ENCODE measurements at regions not wholly inside any gene's neighbourhood (a gene's known extent, or its start where the extent isn't known, plus 50 kb on each side); places are given as distances from the start of the nearest gene placed in this dataset.

GRCh38 chr3:1907911-1908310 lies 190.8 kb upstream of the CNTN4 start:
- no peak overlapping the region for H2AFZ ChIP-seq (ENCODE audit: low read length)
- no peaks in the 10 kb centered on the region for H3K79me2 ChIP-seq (ENCODE audit: insufficient read depth, low read length)
- no peaks in the 10 kb centered on the region for H3K9me2 ChIP-seq (replicated peaks; ENCODE audit: low read depth, low read length)
- no peaks in the 10 kb centered on the region for H3K27me3 ChIP-seq (ENCODE audit: insufficient read depth, low read length, poor library complexity, severe bottlenecking)
- no peaks in the 10 kb centered on the region for H4K20me1 ChIP-seq (ENCODE audit: insufficient read depth, low read length, poor library complexity, severe bottlenecking)
- no peaks in the 10 kb centered on the region for H3K36me3 ChIP-seq (ENCODE audit: insufficient read depth, low read length)
- H3F3A ChIP-seq (ENCODE audit: low read depth), result no peaks in the 10 kb centered on the region
- H3K9me3 ChIP-seq (ENCODE audit: insufficient read depth, low read depth, low read length), result 0 out of 2 replicates have a peak, but pooled peaks cover 3% of the 10 kb centered on the region
- H3K9ac ChIP-seq (ENCODE audit: low read depth, low read length, poor library complexity, severe bottlenecking), result no peak overlapping the region
- no peak overlapping the region for H3K4me3 ChIP-seq (ENCODE audit: low read length, poor library complexity, severe bottlenecking)
- no peak for TF ChIP-seq CTCF (conservative IDR thresholded peaks at IDR 0.05; ENCODE audit: low read length)
- TF ChIP-seq EZH2phosphoT487 (IDR thresholded peaks at IDR 0.05; ENCODE audit: borderline replicate concordance), result no peak
- H3K4me2 ChIP-seq (ENCODE audit: low read depth, low read length, poor library complexity, severe bottlenecking), result no peak overlapping the region
- no peaks in the 10 kb centered on the region for H3K4me1 ChIP-seq (ENCODE audit: insufficient read depth, low read length, poor library complexity, severe bottlenecking)

- Histone ChIP-seq H4K20me1 (ENCODE audit: insufficient read depth, low read length, poor library complexity, severe bottlenecking) (no peaks in the 10 kb centered on the region), H3K27me3 (ENCODE audit: insufficient read depth, low read length, poor library complexity, severe bottlenecking) (no peaks in the 10 kb centered on the region), H3K9me2 (replicated peaks; ENCODE audit: low read depth, low read length) (no peaks in the 10 kb centered on the region), H3K4me3 (ENCODE audit: low read length, poor library complexity, severe bottlenecking) (no peak overlapping the region), H3K9ac (ENCODE audit: low read depth, low read length, poor library complexity, severe bottlenecking) (no peak overlapping the region), H3K9me3 (ENCODE audit: insufficient read depth, low read depth, low read length) (no peaks in the 10 kb centered on the region), H3K36me3 (ENCODE audit: insufficient read depth, low read length) (no peaks in the 10 kb centered on the region), H3K4me1 (ENCODE audit: insufficient read depth, low read length, poor library complexity, severe bottlenecking) (no peaks in the 10 kb centered on the region), H3F3A (ENCODE audit: low read depth) (no peaks in the 10 kb centered on the region), H3K79me2 (ENCODE audit: insufficient read depth, low read length) (no peaks in the 10 kb centered on the region), H3K4me2 (ENCODE audit: low read depth, low read length, poor library complexity, severe bottlenecking) (no peak overlapping the region), H2AFZ (ENCODE audit: low read length) (no peak overlapping the region)
- no peak for TF ChIP-seq EZH2phosphoT487 (IDR thresholded peaks at IDR 0.05; ENCODE audit: borderline replicate concordance)
- no peak for TF ChIP-seq CTCF (conservative IDR thresholded peaks at IDR 0.05; ENCODE audit: low read length)
These were observed 189.8 kb upstream of the CNTN4 start for GRCh38 chr3:1908651-1909445.

GRCh38 chr3:1910322-1910721 lies 188.3 kb upstream of the CNTN4 start:
- Histone ChIP-seq H3K79me2 (ENCODE audit: insufficient read depth, low read length) (no peaks in the 10 kb centered on the region), H3K36me3 (ENCODE audit: insufficient read depth, low read length) (no peaks in the 10 kb centered on the region), H3K4me3 (ENCODE audit: low read length, poor library complexity, severe bottlenecking) (no peak overlapping the region), H3K4me1 (ENCODE audit: insufficient read depth, low read length, poor library complexity, severe bottlenecking) (no peaks in the 10 kb centered on the region), H3K9me3 (ENCODE audit: insufficient read depth, low read depth, low read length) (no peaks in the 10 kb centered on the region), H4K20me1 (ENCODE audit: insufficient read depth, low read length, poor library complexity, severe bottlenecking) (no peaks in the 10 kb centered on the region), H3K27me3 (ENCODE audit: insufficient read depth, low read length, poor library complexity, severe bottlenecking) (no peaks in the 10 kb centered on the region), H3K9me2 (replicated peaks; ENCODE audit: low read depth, low read length) (no peaks in the 10 kb centered on the region), H3K9ac (ENCODE audit: low read depth, low read length, poor library complexity, severe bottlenecking) (no peak overlapping the region), H3F3A (ENCODE audit: low read depth) (no peaks in the 10 kb centered on the region), H2AFZ (ENCODE audit: low read length) (no peak overlapping the region), H3K4me2 (ENCODE audit: low read depth, low read length, poor library complexity, severe bottlenecking) (no peak overlapping the region)
- no peak for TF ChIP-seq EZH2phosphoT487 (IDR thresholded peaks at IDR 0.05; ENCODE audit: borderline replicate concordance)
- no peak for TF ChIP-seq CTCF (conservative IDR thresholded peaks at IDR 0.05; ENCODE audit: low read length)

All from Loucy (cell line).